GM19372 (cell line): ENCODE measurements at regions not wholly inside any gene's neighbourhood (a gene's known extent, or its start where the extent isn't known, plus 50 kb on each side); places are given as distances from the start of the nearest gene placed in this dataset.
A peak's percentile ranks its signal among the peaks of the same experiment; 100 is the strongest.

Experiments used
- ATAC-seq: cut with Tn5 transposase; IDR thresholded peaks from one replicate; pipeline ENCODE4 v1.9.1; 2021; ENCODE audit warnings: mild to moderate bottlenecking, low read depth, moderate library complexity; ENCODE audit not compliant: unreplicated experiment

GRCh38 chr2:181185421-181185820, 205.0 kb downstream of the UBE2E3 start:
- ATAC-seq, result no peak

- ATAC-seq, result no peak
Measured at GRCh38 chr2:181185948-181186347, 205.5 kb downstream of the UBE2E3 start.

GRCh38 chr2:181188605-181189004, 208.2 kb downstream of the UBE2E3 start:
- ATAC-seq, result no peak

- ATAC-seq, result no peak
Measured at GRCh38 chr2:181189951-181190350, 209.5 kb downstream of the UBE2E3 start.

GRCh38 chr2:181190711-181191110, 210.3 kb downstream of the UBE2E3 start:
- no peak for ATAC-seq

GRCh38 chr2:181193550-181193949, 213.1 kb downstream of the UBE2E3 start:
- no peak for ATAC-seq

GRCh38 chr2:181196401-181196800, 216.0 kb downstream of the UBE2E3 start:
- no peak for ATAC-seq

- no peak for ATAC-seq
Measured at GRCh38 chr2:181197140-181197760, 216.8 kb downstream of the UBE2E3 start.

- ATAC-seq, result no peak
Measured at GRCh38 chr2:181198183-181198864, 217.9 kb downstream of the UBE2E3 start.

GRCh38 chr2:181203412-181203811, 223.0 kb downstream of the UBE2E3 start:
- no peak for ATAC-seq

- ATAC-seq, result no peak
Measured at GRCh38 chr2:181203916-181204315, 223.5 kb downstream of the UBE2E3 start.

- ATAC-seq, result no peak
Measured at GRCh38 chr2:181218401-181218821, 238.0 kb downstream of the UBE2E3 start.

GRCh38 chr2:181223234-181223633, 234.0 kb upstream of the ITGA4 start:
- no peak for ATAC-seq

GRCh38 chr2:181224866-181225265, 232.3 kb upstream of the ITGA4 start:
- no peak for ATAC-seq

- no peak for ATAC-seq
Measured at GRCh38 chr2:181228661-181229060, 228.5 kb upstream of the ITGA4 start.

- no peak for ATAC-seq
Measured at GRCh38 chr2:181231151-181231550, 226.0 kb upstream of the ITGA4 start.

GRCh38 chr2:181231886-181232621, 225.1 kb upstream of the ITGA4 start:
- ATAC-seq, result no peak

GRCh38 chr2:181234487-181234891, 222.7 kb upstream of the ITGA4 start:
- ATAC-seq, result no peak

- ATAC-seq, result no peak
Measured at GRCh38 chr2:181235011-181235410, 222.2 kb upstream of the ITGA4 start.

- ATAC-seq, result peak; percentile 91
Measured at GRCh38 chr2:181235683-181236459, 221.3 kb upstream of the ITGA4 start.
